ENCODE measurements at regions not wholly inside any gene's neighbourhood (a gene's known extent, or its start where the extent isn't known, plus 50 kb on each side); places are given as distances from the start of the nearest gene placed in this dataset.

- no peak for DNase-seq (ENCODE audit: low spot score)
Measured at GRCh38 chr15:93485438-93486327, 396.7 kb upstream of the RGMA start.

GRCh38 chr15:93483923-93484322 lies 394.9 kb upstream of the RGMA start:
- no peak for DNase-seq (ENCODE audit: low spot score)

- DNase-seq (ENCODE audit: low spot score), result no peak
Measured at GRCh38 chr15:93482731-93483130, 393.7 kb upstream of the RGMA start.

GRCh38 chr15:93479715-93480114 lies 390.7 kb upstream of the RGMA start:
- no peak for DNase-seq (ENCODE audit: low spot score)

GRCh38 chr15:93478947-93479346 lies 389.9 kb upstream of the RGMA start:
- no peak for DNase-seq (ENCODE audit: low spot score)

- DNase-seq (ENCODE audit: low spot score), result no peak
Measured at GRCh38 chr15:93477721-93478120, 388.7 kb upstream of the RGMA start.

- DNase-seq (ENCODE audit: low spot score), result no peak
Measured at GRCh38 chr15:93477188-93477587, 388.2 kb upstream of the RGMA start.

GRCh38 chr15:93476491-93477177 lies 387.6 kb upstream of the RGMA start:
- DNase-seq (ENCODE audit: low spot score), result no peak

- DNase-seq (ENCODE audit: low spot score), result no peak
Measured at GRCh38 chr15:93474728-93475127, 385.7 kb upstream of the RGMA start.

GRCh38 chr15:93469994-93470393 lies 381.0 kb upstream of the RGMA start:
- DNase-seq (ENCODE audit: low spot score), result no peak

GRCh38 chr15:93467337-93467736 lies 378.3 kb upstream of the RGMA start:
- DNase-seq (ENCODE audit: low spot score), result peak; percentile 69

GRCh38 chr15:93466380-93466779 lies 377.4 kb upstream of the RGMA start:
- no peak for DNase-seq (ENCODE audit: low spot score)

GRCh38 chr15:93462690-93463089 lies 373.7 kb upstream of the RGMA start:
- no peak for DNase-seq (ENCODE audit: low spot score)

- DNase-seq (ENCODE audit: low spot score), result no peak
Measured at GRCh38 chr15:93460717-93461116, 371.7 kb upstream of the RGMA start.

- DNase-seq (ENCODE audit: low spot score), result peak; percentile 34
Measured at GRCh38 chr15:93459396-93459795, 370.4 kb upstream of the RGMA start.

- DNase-seq (ENCODE audit: low spot score), result no peak
Measured at GRCh38 chr15:93458597-93458996, 369.6 kb upstream of the RGMA start.

- no peak for DNase-seq (ENCODE audit: low spot score)
Measured at GRCh38 chr15:93454788-93455187, 365.8 kb upstream of the RGMA start.

- no peak for DNase-seq (ENCODE audit: low spot score)
Measured at GRCh38 chr15:93452537-93453211, 363.7 kb upstream of the RGMA start.

GRCh38 chr15:93451822-93452221 lies 362.8 kb upstream of the RGMA start:
- DNase-seq (ENCODE audit: low spot score), result no peak

- DNase-seq (ENCODE audit: low spot score), result no peak
Measured at GRCh38 chr15:93451265-93451664, 362.3 kb upstream of the RGMA start.

GRCh38 chr15:93449798-93450197 lies 360.8 kb upstream of the RGMA start:
- DNase-seq (ENCODE audit: low spot score), result no peak

- no peak for DNase-seq (ENCODE audit: low spot score)
Measured at GRCh38 chr15:93438310-93438709, 349.3 kb upstream of the RGMA start.

- DNase-seq (ENCODE audit: low spot score), result no peak
Measured at GRCh38 chr15:93432474-93432873, 343.5 kb upstream of the RGMA start.
